ENCODE measurements at regions not wholly inside any gene's neighbourhood (a gene's known extent, or its start where the extent isn't known, plus 50 kb on each side); places are given as distances from the start of the nearest gene placed in this dataset.

DNA sequence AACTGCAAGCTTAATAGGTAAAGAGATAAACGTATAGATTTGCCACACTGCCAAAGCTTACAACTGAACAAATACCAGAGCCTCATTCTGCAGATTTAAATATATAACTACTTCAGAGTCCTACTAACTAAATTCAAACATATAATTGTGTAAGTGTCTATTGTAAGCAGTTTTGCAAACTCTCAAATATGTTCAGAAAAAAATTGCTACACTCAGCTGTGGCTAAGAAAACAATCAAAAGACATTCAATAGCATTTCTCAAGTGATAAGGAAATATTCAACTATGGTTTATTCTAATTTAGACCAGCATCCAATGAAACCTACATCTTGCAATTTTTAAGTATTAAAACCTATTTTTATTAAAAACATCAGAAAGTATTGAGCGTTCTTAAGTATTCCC lies 202.4 kb downstream of the KCTD12 start:
- Histone ChIP-seq H3K27ac (ENCODE audit: low read length) (no peak overlapping the region), H4K20me1 (ENCODE audit: insufficient read depth, low read length) (no peaks in the 10 kb centered on the region), H3K9me3 (replicated peaks; ENCODE audit: insufficient read depth, low read length) (no peaks in the 10 kb centered on the region), H3K36me3 (replicated peaks; ENCODE audit: insufficient read depth, low read length) (no peaks in the 10 kb centered on the region), H3K27me3 (replicated peaks; ENCODE audit: insufficient read depth, low read length) (no peaks in the 10 kb centered on the region), H3K4me3 (ENCODE audit: low read length) (no peak overlapping the region), H3F3A (ENCODE audit: insufficient read depth, low read length) (no peaks in the 10 kb centered on the region), H3K4me1 (ENCODE audit: low read length) (no peaks in the 10 kb centered on the region), H3K79me2 (ENCODE audit: low read length) (no peaks in the 10 kb centered on the region), H2AFZ (ENCODE audit: low read length) (no peak overlapping the region), H3K9ac (ENCODE audit: low read length) (no peak overlapping the region), H3K9me2 (replicated peaks; ENCODE audit: insufficient read depth, low read length) (no peaks in the 10 kb centered on the region), H3K4me2 (ENCODE audit: low read depth, low read length) (no peak overlapping the region)
- no peak for TF ChIP-seq EZH2phosphoT487 (IDR thresholded peaks at IDR 0.05; ENCODE audit: low read length)
- TF ChIP-seq, protein P1, sequence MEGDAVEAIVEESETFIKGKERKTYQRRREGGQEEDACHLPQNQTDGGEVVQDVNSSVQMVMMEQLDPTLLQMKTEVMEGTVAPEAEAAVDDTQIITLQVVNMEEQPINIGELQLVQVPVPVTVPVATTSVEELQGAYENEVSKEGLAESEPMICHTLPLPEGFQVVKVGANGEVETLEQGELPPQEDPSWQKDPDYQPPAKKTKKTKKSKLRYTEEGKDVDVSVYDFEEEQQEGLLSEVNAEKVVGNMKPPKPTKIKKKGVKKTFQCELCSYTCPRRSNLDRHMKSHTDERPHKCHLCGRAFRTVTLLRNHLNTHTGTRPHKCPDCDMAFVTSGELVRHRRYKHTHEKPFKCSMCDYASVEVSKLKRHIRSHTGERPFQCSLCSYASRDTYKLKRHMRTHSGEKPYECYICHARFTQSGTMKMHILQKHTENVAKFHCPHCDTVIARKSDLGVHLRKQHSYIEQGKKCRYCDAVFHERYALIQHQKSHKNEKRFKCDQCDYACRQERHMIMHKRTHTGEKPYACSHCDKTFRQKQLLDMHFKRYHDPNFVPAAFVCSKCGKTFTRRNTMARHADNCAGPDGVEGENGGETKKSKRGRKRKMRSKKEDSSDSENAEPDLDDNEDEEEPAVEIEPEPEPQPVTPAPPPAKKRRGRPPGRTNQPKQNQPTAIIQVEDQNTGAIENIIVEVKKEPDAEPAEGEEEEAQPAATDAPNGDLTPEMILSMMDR (IDR thresholded peaks at IDR 0.05; ENCODE audit: low read length), result no peak
- no peak for TF ChIP-seq EZH2 (optimal IDR thresholded peaks at IDR 0.05; ENCODE audit: low read depth, low read length)
- no peak for DNase-seq

DNA sequence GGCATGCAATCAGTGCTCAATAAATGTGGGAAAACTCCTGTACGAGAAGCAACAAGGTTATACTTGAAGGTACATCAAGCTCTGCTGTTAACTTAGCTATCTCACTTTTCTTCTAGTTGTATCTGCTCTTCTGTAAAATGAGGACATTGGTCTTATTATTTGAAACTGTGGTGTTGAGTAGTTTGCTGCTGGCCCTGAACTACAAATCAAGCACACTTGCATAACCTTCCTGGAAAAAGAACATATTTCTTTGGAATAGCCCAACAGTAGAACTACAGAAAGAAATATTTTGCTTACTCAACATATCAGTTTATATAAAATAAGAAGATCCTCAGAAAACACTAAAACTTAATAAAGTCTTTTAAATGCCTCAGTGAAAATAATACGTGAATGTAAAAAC lies 203.0 kb downstream of the KCTD12 start:
- H3K79me2 ChIP-seq (ENCODE audit: low read length), result no peaks in the 10 kb centered on the region
- no peaks in the 10 kb centered on the region for H3K4me1 ChIP-seq (ENCODE audit: low read length)
- no peaks in the 10 kb centered on the region for H4K20me1 ChIP-seq (ENCODE audit: insufficient read depth, low read length)
- H3K9ac ChIP-seq (ENCODE audit: low read length), result no peak overlapping the region
- H3K9me3 ChIP-seq (replicated peaks; ENCODE audit: insufficient read depth, low read length), result no peaks in the 10 kb centered on the region
- no peak overlapping the region for H3K4me2 ChIP-seq (ENCODE audit: low read depth, low read length)
- H3K4me3 ChIP-seq (ENCODE audit: low read length), result no peak overlapping the region
- DNase-seq, result no peak
- no peaks in the 10 kb centered on the region for H3K27me3 ChIP-seq (replicated peaks; ENCODE audit: insufficient read depth, low read length)
- H3F3A ChIP-seq (ENCODE audit: insufficient read depth, low read length), result no peaks in the 10 kb centered on the region
- TF ChIP-seq, protein P1 (IDR thresholded peaks at IDR 0.05; ENCODE audit: low read length), result no peak
- TF ChIP-seq EZH2 (optimal IDR thresholded peaks at IDR 0.05; ENCODE audit: low read depth, low read length) (no peak), EZH2phosphoT487 (IDR thresholded peaks at IDR 0.05; ENCODE audit: low read length) (no peak)
- H2AFZ ChIP-seq (ENCODE audit: low read length), result no peak overlapping the region
- H3K36me3 ChIP-seq (replicated peaks; ENCODE audit: insufficient read depth, low read length), result no peaks in the 10 kb centered on the region
- no peaks in the 10 kb centered on the region for H3K9me2 ChIP-seq (replicated peaks; ENCODE audit: insufficient read depth, low read length)
- H3K27ac ChIP-seq (ENCODE audit: low read length), result no peak overlapping the region

DNA sequence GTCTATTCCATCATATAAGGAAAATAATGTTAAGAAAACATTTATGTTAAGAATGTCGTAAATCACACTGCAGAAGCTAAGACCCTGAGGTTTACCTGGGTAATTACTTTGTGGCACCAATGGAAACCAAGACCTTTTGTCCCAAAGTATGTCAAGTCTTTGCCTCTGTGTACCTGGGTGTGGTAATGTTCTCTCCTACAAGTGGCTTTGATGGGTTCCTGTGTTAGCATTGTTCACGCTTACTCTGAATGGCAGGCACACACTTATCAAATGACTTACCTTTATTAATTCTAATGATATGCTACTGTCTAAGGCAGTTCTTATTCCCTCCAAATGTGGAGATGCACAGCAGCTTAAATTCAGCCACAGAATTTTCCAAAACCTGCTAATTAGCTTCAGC lies 206.1 kb downstream of the KCTD12 start:
- no peaks in the 10 kb centered on the region for H3K4me1 ChIP-seq (ENCODE audit: low read length)
- H3K9me2 ChIP-seq (replicated peaks; ENCODE audit: insufficient read depth, low read length), result no peaks in the 10 kb centered on the region
- no peak for DNase-seq
- no peaks in the 10 kb centered on the region for H3F3A ChIP-seq (ENCODE audit: insufficient read depth, low read length)
- no peaks in the 10 kb centered on the region for H3K79me2 ChIP-seq (ENCODE audit: low read length)
- no peak overlapping the region for H3K9ac ChIP-seq (ENCODE audit: low read length)
- TF ChIP-seq, protein P1 (IDR thresholded peaks at IDR 0.05; ENCODE audit: low read length), result no peak
- no peak for TF ChIP-seq EZH2phosphoT487 (IDR thresholded peaks at IDR 0.05; ENCODE audit: low read length)
- TF ChIP-seq EZH2 (optimal IDR thresholded peaks at IDR 0.05; ENCODE audit: low read depth, low read length), result no peak
- no peaks in the 10 kb centered on the region for H4K20me1 ChIP-seq (ENCODE audit: insufficient read depth, low read length)
- no peak overlapping the region for H3K4me2 ChIP-seq (ENCODE audit: low read depth, low read length)
- no peaks in the 10 kb centered on the region for H3K9me3 ChIP-seq (replicated peaks; ENCODE audit: insufficient read depth, low read length)
- no peak overlapping the region for H2AFZ ChIP-seq (ENCODE audit: low read length)
- no peak overlapping the region for H3K4me3 ChIP-seq (ENCODE audit: low read length)
- no peak overlapping the region for H3K27ac ChIP-seq (ENCODE audit: low read length)
- no peaks in the 10 kb centered on the region for H3K27me3 ChIP-seq (replicated peaks; ENCODE audit: insufficient read depth, low read length)
- no peaks in the 10 kb centered on the region for H3K36me3 ChIP-seq (replicated peaks; ENCODE audit: insufficient read depth, low read length)

Data from MM.1S (cell line).